Effector memory CD8-positive, alpha-beta T cell (primary cell): ENCODE measurements at regions not wholly inside any gene's neighbourhood (a gene's known extent, or its start where the extent isn't known, plus 50 kb on each side); places are given as distances from the start of the nearest gene placed in this dataset.

ENCODE experiments used
- ATAC-seq: fragments of 150-1000 bp; cut with Tn5 transposase; replicated peaks from 2 replicates; pipeline ENCODE4 v1.10.0; 2021; ENCODE audit warnings: mild to moderate bottlenecking, moderate library complexity
- DNase-seq, 3 experiments: peaks; one replicate each; pipeline ENCODE4 v3.0.0; 2021
- H3K27ac Mint-ChIP-seq, 2 donors: one replicate each; pipeline ENCODE4 v1.8.0; 2022; ENCODE audit warnings: mild to moderate bottlenecking in 2 of 2, mixed read lengths in 2 of 2, moderate library complexity in 2 of 2
- H3K27me3 Mint-ChIP-seq, 2 donors: one replicate each; pipeline ENCODE4 v1.8.0; 2022; ENCODE audit warnings: mixed read lengths in 2 of 2
- H3K36me3 Mint-ChIP-seq: one replicate; pipeline ENCODE4 v1.8.0; 2022; ENCODE audit warnings: mild to moderate bottlenecking, moderate library complexity, mixed read lengths; ENCODE audit not compliant: insufficient read depth
- H3K4me1 Mint-ChIP-seq, 2 donors: one replicate each; pipeline ENCODE4 v1.8.0; 2022; ENCODE audit warnings: low read depth in 2 of 2, mixed read lengths in 2 of 2
- H3K4me3 Mint-ChIP-seq, 2 donors: one replicate each; pipeline ENCODE4 v1.8.0; 2022; ENCODE audit warnings: mild to moderate bottlenecking in 2 of 2, mixed read lengths in 2 of 2, moderate library complexity in 2 of 2
- H3K9me3 Mint-ChIP-seq, 2 donors: one replicate each; pipeline ENCODE4 v1.8.0; 2022; ENCODE audit warnings: mixed read lengths in 2 of 2

DNA sequence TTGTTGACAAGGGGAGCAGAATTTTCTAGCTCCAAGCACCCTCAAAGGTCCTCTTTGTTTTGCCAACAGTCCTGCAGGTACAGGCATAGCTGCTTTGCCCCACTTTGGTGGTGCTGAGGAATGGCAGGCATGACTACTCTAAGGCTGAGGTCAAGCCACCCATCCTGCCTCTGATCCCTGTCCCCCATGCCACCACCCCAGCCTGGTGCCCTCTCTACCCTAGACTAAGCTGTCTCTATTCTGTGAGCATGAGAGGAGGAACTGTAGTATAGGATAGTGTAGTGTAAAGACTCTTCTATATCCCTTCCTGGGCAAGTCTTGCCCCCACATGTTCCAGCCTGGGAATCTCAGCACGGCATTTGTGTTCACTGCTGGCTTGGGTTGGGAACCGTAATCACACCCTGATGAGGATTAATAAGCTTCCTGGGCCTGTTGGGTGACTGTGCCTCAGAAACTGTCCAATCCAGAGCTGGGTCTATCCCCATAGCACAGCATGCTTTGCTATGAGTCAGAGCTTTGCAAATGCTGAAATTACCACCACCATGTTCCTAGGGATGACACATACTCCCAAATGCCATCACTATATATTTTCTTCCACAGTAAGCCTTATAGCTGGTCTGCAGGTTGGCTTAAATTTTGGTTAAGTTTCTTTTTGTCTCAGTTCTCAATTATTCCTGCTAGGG, 105.7 kb upstream of the PPP2R5A start:
- Mint-ChIP-seq H3K4me3 (no peak overlapping the region), H3K27ac (no peak overlapping the region), H3K27me3 (peaks cover 0 to 11% of the 10 kb centered on the region in 2 donors), H3K4me1 (peaks cover 0 to 7% of the 10 kb centered on the region in 2 donors), H3K9me3 (no peaks in the 10 kb centered on the region), H3K36me3 (no peaks in the 10 kb centered on the region)
- ATAC-seq, result no peak
- DNase-seq, result no peak

- Mint-ChIP-seq H3K9me3 (no peaks in the 10 kb centered on the region), H3K36me3 (no peaks in the 10 kb centered on the region), H3K4me3 (no peak overlapping the region), H3K27me3 (peaks cover 0 to 11% of the 10 kb centered on the region in 2 donors), H3K4me1 (peaks cover under 1 to 7% of the 10 kb centered on the region in 2 donors), H3K27ac (no peak overlapping the region)
- DNase-seq (no peak), ATAC-seq (no peak)
Observed at GRCh38 chr1:212181015-212181882, 104.0 kb upstream of the PPP2R5A start.

DNA sequence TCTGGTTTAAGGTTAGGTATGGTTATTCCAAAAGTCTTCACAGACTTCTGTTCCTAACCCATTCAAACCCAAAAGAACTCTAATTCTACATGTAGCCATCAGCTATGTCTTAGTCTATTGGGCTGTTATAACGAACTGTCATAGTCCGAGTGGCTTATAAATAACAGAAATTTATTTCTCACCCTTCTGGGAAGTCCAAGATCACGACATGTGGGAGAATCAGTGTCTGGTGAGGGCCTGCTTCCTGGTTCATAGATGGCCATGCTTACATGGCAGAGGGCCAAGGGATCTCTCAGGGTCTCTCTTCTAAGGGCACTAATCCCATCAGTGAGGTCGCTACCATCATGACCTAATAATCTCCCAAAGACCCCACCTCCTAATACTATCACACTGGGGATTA, 103.0 kb upstream of the PPP2R5A start:
- Mint-ChIP-seq H3K36me3 (no peaks in the 10 kb centered on the region), H3K27me3 (peaks cover 0 to 11% of the 10 kb centered on the region in 2 donors), H3K27ac (no peak overlapping the region), H3K9me3 (no peaks in the 10 kb centered on the region), H3K4me1 (peaks cover 6 to 7% of the 10 kb centered on the region in 2 donors), H3K4me3 (no peak overlapping the region)
- no peak for DNase-seq
- ATAC-seq, result no peak

DNA sequence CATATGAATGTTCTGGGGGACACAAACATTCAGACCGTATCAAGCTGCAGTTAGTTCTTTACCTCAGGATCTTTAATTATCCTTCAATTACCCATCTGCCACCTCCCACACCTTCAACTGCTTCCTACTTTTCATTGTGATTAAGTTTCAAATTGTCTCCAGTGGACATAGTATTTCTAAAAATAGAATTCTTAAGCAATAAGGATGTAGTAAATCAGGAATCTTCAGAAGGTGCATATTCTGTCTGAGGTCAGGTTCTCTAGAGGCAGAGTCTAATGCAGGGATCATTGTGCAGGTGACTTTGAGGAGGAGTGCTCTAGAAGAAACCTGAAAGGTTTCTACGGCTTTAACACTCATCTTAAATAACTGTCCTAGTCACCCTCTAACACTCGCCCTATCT, 102.6 kb upstream of the PPP2R5A start:
- Mint-ChIP-seq H3K9me3 (no peaks in the 10 kb centered on the region), H3K27me3 (peaks cover 0 to 11% of the 10 kb centered on the region in 2 donors), H3K27ac (no peak overlapping the region), H3K4me3 (no peak overlapping the region), H3K36me3 (no peaks in the 10 kb centered on the region), H3K4me1 (peaks cover 7% of the 10 kb centered on the region in 2 donors)
- no peak for DNase-seq
- no peak for ATAC-seq

DNA sequence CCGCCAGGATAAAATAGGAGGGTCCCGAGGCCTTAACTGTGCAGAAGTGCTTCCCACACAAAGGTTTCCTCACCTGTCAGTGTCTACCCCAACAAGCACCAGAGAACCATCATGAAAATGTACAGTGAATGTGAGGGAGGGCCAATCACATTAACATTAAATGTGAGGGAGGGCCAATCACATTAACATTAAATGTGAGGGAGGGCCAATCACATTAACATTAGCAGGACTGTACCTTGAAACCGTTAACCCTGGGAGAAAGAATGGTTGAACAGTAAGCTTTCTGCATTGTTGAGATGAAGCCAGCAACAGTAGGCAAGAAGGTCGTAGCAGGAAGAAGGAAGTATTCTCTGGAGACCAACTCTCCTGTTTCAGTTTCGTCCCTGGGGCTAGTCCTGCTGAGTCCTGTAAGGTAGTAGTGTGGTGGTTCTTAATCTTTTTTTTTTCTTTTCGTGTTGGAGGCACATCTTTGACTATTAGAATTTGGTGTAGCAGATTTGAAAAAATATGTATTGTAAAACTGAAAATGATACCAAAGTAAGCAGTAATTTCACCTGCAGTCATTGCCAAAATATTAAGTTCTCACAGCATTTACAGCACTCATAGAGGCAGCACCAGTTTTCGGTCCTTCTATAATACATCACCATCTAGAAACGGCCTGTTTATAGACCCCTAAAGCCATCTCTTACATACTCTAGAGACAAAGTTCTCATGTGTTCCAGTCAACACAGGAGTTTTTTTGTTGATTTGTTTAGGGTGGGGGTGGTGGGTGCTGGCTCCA, 98.6 kb upstream of the PPP2R5A start:
- peak overlapping the region; percentile 51 to 85 for H3K27ac Mint-ChIP-seq
- no peak for DNase-seq
- no peaks in the 10 kb centered on the region for H3K36me3 Mint-ChIP-seq
- no peaks in the 10 kb centered on the region for H3K9me3 Mint-ChIP-seq
- ATAC-seq, result peak; percentile 43
- peak overlapping the region; percentile 46 to 54 for H3K4me3 Mint-ChIP-seq
- H3K27me3 Mint-ChIP-seq, result peaks cover 0 to 11% of the 10 kb centered on the region in 2 donors
- peaks cover 20 to 22% of the 10 kb centered on the region in 2 donors for H3K4me1 Mint-ChIP-seq

DNA sequence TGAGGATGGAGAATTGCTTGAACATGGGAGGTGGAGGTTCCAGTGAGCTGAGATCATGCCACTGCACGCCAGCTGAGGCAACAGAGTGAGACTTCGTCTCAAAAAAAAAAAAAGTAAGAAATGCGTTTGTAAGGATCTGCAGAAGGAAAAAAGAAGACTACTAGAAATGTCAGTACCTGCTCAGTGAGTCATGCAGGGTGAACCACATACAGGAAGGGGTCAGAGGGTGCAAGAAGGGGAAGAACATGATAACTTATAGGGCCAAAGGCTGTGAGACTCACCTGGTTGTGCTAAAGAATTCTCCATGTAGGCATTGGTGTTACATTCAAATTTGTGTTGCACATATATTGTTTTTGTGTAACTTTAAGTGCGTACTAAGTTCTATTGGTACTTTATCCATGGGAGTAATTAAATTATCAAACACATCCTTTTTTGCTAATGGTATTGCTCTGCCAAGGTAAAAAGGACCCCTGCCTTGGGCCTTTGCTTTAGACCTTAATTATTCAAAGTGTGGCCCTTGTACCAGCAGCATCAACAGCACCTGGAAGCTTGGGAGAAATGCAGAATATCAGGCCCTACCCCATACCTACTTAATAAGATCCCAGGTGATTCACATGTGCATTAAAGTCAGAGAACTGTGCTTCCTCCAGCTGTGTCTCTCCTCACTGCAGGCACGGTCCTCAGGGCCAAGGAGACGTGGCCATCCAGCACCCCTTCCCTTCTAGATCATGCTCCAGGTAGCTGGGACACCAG, 96.4 kb upstream of the PPP2R5A start:
- H3K4me1 Mint-ChIP-seq, result peaks cover 20 to 22% of the 10 kb centered on the region in 2 donors
- no peaks in the 10 kb centered on the region for H3K9me3 Mint-ChIP-seq
- peak overlapping the region in 1 of 2 donors; percentile 75 for H3K27ac Mint-ChIP-seq
- H3K4me3 Mint-ChIP-seq, result peak overlapping the region; percentile 17 to 42
- DNase-seq (peak in 2 of 3 experiments; percentile 7 to 10), ATAC-seq (peak; percentile 98)
- peaks cover 0 to 5% of the 10 kb centered on the region in 2 donors for H3K27me3 Mint-ChIP-seq
- H3K36me3 Mint-ChIP-seq, result no peaks in the 10 kb centered on the region

DNA sequence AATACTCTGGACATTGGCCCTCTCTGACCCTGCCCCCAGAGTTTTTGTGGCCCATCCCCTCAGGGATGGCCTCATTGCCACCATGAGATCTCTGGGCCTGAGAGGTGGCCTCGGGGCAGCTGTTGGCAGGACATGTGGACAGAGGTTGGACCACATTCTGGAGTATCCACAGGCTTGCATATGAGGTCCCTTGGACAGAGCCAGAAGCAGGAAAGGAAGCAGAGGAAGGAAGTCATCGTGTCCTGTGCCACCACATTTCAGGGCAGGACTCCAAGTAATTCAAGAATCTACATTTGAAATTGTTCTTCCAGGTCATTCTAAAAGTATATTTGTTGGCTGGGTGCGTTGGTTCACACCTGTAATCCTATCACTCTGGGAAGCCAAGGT, 95.9 kb upstream of the PPP2R5A start:
- H3K27ac Mint-ChIP-seq, result no peak overlapping the region
- H3K4me3 Mint-ChIP-seq, result no peak overlapping the region
- H3K36me3 Mint-ChIP-seq, result no peaks in the 10 kb centered on the region
- no peaks in the 10 kb centered on the region for H3K27me3 Mint-ChIP-seq
- H3K9me3 Mint-ChIP-seq, result no peaks in the 10 kb centered on the region
- H3K4me1 Mint-ChIP-seq, result peaks cover 16 to 22% of the 10 kb centered on the region in 2 donors
- ATAC-seq, result no peak
- DNase-seq, result no peak

DNA sequence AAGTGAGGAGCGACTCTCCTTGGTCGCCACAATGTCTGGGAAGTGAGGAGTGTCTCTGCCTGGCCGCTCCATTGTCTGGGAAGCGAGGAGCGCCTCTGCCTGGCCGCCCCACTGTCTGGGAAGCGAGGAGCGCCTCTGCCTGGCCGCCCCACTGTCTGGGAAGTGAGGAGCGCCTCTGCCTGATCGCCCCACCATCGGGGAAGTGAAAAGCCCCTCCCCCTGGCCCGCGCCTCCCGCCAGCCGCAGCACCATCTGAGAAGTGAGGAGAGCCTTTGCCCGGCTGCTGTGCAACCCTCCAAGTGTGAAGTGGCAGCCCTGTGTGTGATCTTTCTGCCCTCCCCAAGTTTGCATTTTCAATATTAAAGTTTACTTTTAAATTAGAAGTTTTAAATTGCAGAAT, 95.0 kb upstream of the PPP2R5A start:
- Mint-ChIP-seq H3K27me3 (no peaks in the 10 kb centered on the region), H3K27ac (no peak overlapping the region), H3K4me1 (peaks cover 16 to 22% of the 10 kb centered on the region in 2 donors), H3K4me3 (no peak overlapping the region), H3K9me3 (no peaks in the 10 kb centered on the region), H3K36me3 (no peaks in the 10 kb centered on the region)
- DNase-seq, result no peak
- ATAC-seq, result no peak

DNA sequence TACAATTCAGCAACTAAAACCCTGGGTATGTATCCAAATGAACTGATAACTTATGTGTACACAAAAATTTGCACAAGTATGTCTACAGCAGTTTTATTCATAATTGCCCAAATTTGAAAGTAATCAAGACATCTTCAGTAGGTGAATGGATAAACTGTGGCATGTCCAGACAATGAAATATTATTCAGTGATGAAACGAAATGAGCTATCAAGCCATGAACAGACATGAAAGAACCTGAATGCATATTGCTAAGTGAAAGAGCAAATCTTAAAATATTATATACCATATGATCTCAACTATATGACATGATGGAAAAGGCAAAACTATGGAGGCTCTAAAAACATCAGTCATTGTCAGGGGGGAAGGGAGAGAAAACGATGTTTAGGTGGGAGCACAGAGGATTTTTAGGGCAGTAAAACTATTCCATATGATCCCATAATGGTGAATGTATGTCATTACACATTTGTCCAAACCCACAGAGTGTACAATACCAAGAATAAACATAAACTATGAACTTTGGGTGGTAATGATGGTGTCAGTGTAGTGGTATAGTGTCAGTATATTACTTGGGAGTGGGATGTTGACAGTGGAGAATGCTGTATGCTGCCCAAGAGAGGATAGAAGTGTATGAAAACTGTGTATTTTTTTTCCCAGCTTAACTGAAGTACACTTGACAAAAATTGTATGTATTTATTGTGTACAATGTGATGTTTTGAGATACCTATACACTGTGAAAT, 92.8 kb upstream of the PPP2R5A start:
- no peaks in the 10 kb centered on the region for H3K36me3 Mint-ChIP-seq
- no peak overlapping the region for H3K4me3 Mint-ChIP-seq
- ATAC-seq (no peak), DNase-seq (no peak)
- H3K27me3 Mint-ChIP-seq, result no peaks in the 10 kb centered on the region
- H3K9me3 Mint-ChIP-seq, result peaks cover 0 to 1% of the 10 kb centered on the region in 2 donors
- H3K27ac Mint-ChIP-seq, result no peak overlapping the region
- H3K4me1 Mint-ChIP-seq, result peaks cover 16% of the 10 kb centered on the region in 2 donors

- ATAC-seq (no peak), DNase-seq (no peak)
- H3K27ac Mint-ChIP-seq, result no peak overlapping the region
- peaks cover 0 to 1% of the 10 kb centered on the region in 2 donors for H3K9me3 Mint-ChIP-seq
- H3K27me3 Mint-ChIP-seq, result no peaks in the 10 kb centered on the region
- H3K4me1 Mint-ChIP-seq, result no peaks in the 10 kb centered on the region
- H3K4me3 Mint-ChIP-seq, result no peak overlapping the region
- no peaks in the 10 kb centered on the region for H3K36me3 Mint-ChIP-seq
Observed at GRCh38 chr1:212196355-212196754, 88.9 kb upstream of the PPP2R5A start.

- Mint-ChIP-seq H3K36me3 (no peaks in the 10 kb centered on the region), H3K4me1 (peaks cover 0 to 1% of the 10 kb centered on the region in 2 donors)
Observed at GRCh38 chr1:212201461-212201860, 83.7 kb upstream of the PPP2R5A start.

GRCh38 chr1:212203630-212204029, 81.6 kb upstream of the PPP2R5A start:
- no peaks in the 10 kb centered on the region for H3K27me3 Mint-ChIP-seq
- no peak overlapping the region for H3K4me3 Mint-ChIP-seq
- H3K27ac Mint-ChIP-seq, result no peak overlapping the region
- no peak for DNase-seq
- H3K36me3 Mint-ChIP-seq, result peaks cover 2% of the 10 kb centered on the region
- no peaks in the 10 kb centered on the region for H3K9me3 Mint-ChIP-seq
- ATAC-seq, result no peak
- H3K4me1 Mint-ChIP-seq, result peaks cover 0 to 1% of the 10 kb centered on the region in 2 donors

More at GRCh38 chr1:212201461-212201860, 83.7 kb upstream of the PPP2R5A start:
- DNase-seq (no peak), ATAC-seq (no peak)
- Mint-ChIP-seq H3K9me3 (no peaks in the 10 kb centered on the region), H3K27me3 (no peaks in the 10 kb centered on the region), H3K4me3 (no peak overlapping the region), H3K27ac (no peak overlapping the region)
